Panc1 (cell line): ENCODE measurements at regions not wholly inside any gene's neighbourhood (a gene's known extent, or its start where the extent isn't known, plus 50 kb on each side); places are given as distances from the start of the nearest gene placed in this dataset.

Experiments
- ATAC-seq: fragments of 200-7000 bp; cut with Tn5 transposase; 2 replicates; pipeline ENCODE4 v1.9.1; 2020; ENCODE audit warnings: mild to moderate bottlenecking, moderate library complexity
- BruUV-seq: library from RNA; stranded (reverse); fragments of 400-500 nt; replicated peaks from 2 replicates; lab custom pipeline; 2021; lab: Mats Ljungman, UMichigan
- CTCF ChIA-PET: fragments of 300-600 bp; sonication (Branson Sonifier 250); formaldehyde crosslinking; loops from one replicate; lab custom pipeline; 2022; ENCODE audit warnings: antibody characterized with exemption; lab: Charles Lee
- POLR2A ChIA-PET: fragments of 300-600 bp; sonication (Branson Sonifier 250); formaldehyde crosslinking; loops from one replicate; lab custom pipeline; 2022; ENCODE audit warnings: antibody characterized with exemption; lab: Charles Lee
- DNase-seq: peaks from one replicate; pipeline ENCODE4 v3.0.0-alpha.2; 2010; ENCODE audit warnings: low read depth, low spot score
- H3K27ac ChIP-seq: 2 replicates; pipeline ENCODE4 v1.5.1; 2011; ENCODE audit warnings: mild to moderate bottlenecking, low read length, inconsistent platforms
- H3K27me3 ChIP-seq: fragments of 200-500 bp; sonication (Bioruptor generic); 2 replicates; pipeline ENCODE4 v1.6.0; 2014; ENCODE audit warnings: low read length, inconsistent platforms; ENCODE audit not compliant: control insufficient read depth, insufficient read depth
- H3K36me3 ChIP-seq: fragments of 200-500 bp; sonication (Bioruptor generic); 2 replicates; pipeline ENCODE4 v1.5.1; 2014; ENCODE audit warnings: inconsistent platforms, mild to moderate bottlenecking, low read length, moderate library complexity; ENCODE audit not compliant: control insufficient read depth, insufficient read depth
- H3K4me1 ChIP-seq: 2 replicates; pipeline ENCODE4 v1.5.1; 2011; ENCODE audit warnings: inconsistent platforms, mild to moderate bottlenecking, low read length, moderate library complexity; ENCODE audit not compliant: control insufficient read depth, insufficient read depth
- H3K4me3 ChIP-seq, 2 experiments: 2 replicates each; pipeline ENCODE4 v1.5.1; 2011 to 2012; ENCODE audit warnings: low read depth in 2 of 2, low read length in 2 of 2, mild to moderate bottlenecking in 2 of 2, inconsistent platforms in 1 of 2, moderate library complexity in 1 of 2
- H3K9me3 ChIP-seq: fragments of 200-500 bp; sonication (Bioruptor generic); 2 replicates; pipeline ENCODE4 v1.5.1; 2014; ENCODE audit warnings: low read depth, mild to moderate bottlenecking, inconsistent platforms, low read length, moderate library complexity; ENCODE audit not compliant: control insufficient read depth, insufficient read depth
- POLR2AphosphoS5 ChIP-seq: IDR thresholded peaks from 2 replicates; pipeline ENCODE4 v1.6.1; 2012; ENCODE audit warnings: mild to moderate bottlenecking, low read depth, low read length, moderate library complexity
- SIN3A ChIP-seq: IDR thresholded peaks from 2 replicates; pipeline ENCODE4 v1.6.1; 2012; ENCODE audit warnings: low read depth, mild to moderate bottlenecking, low read length, moderate library complexity, borderline replicate concordance; ENCODE audit not compliant: insufficient read depth
- TCF7L2 ChIP-seq: IDR thresholded peaks from 2 replicates; pipeline ENCODE4 v1.6.1; 2011; ENCODE audit warnings: mild to moderate bottlenecking, low read depth, low read length, inconsistent platforms
- in situ Hi-C: cut with HindIII; loops from 2 replicates; pipeline ENCODE4 v1.10.0; 2016; ENCODE audit warnings: low sequenced_read_pairs, low pct_unique_long_range_greater_than_20kb
- intact Hi-C: fragments of 100-400 bp; cut with micrococcal nuclease; formaldehyde crosslinking; loops from one replicate; pipeline ENCODE4 v1.10.0; 2022; ENCODE audit not compliant: unreplicated experiment
- TF ChIP-seq, protein P1 (sequence below), 2 experiments: IDR thresholded peaks; 2 replicates each; pipeline ENCODE4 v1.6.1; 2011 to 2012; ENCODE audit warnings: low read depth in 2 of 2, control low read depth in 1 of 2, low read length in 1 of 2, mild to moderate bottlenecking in 1 of 2, moderate library complexity in 1 of 2; ENCODE audit not compliant: insufficient read depth in 1 of 2
- TF ChIP-seq, protein P2 (sequence below): fragments of 450-650 bp; IDR thresholded peaks from 2 replicates; pipeline ENCODE4 v1.5.1; 2017; ENCODE audit warnings: mild to moderate bottlenecking

DNA sequence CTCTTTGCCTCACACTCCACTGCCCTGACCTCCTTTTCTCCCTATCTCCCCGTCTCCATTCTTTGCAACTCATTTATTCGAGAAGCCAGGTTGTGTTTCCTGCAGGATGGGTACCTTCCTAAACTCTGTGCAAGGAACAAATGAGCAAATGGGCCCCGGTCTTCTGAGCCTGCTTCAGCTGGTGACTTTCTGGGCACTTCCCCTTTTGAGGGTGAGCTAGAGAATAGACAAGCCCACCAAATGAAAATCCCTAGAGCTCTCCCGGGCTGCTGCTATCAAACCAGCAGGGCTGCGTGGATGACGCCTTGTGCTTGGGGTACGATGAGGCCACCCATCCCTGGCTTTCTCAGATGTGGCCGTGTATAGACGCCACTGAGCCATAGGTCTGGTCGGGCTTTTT is 91.0 kb upstream of the FOXA2 start:
- CTCF ChIA-PET, result no interaction called here
- Histone ChIP-seq H3K36me3 (no peaks in the 10 kb centered on the region), H3K4me3 (no peak overlapping the region), H3K9me3 (no peaks in the 10 kb centered on the region), H3K4me1 (0 out of 2 replicates have a peak, but pooled peaks cover 2% of the 10 kb centered on the region), H3K27me3 (no peaks in the 10 kb centered on the region), H3K27ac (no peak overlapping the region)
- in situ Hi-C loops, result no loop called here
- POLR2A ChIA-PET, result no interaction called here
- no TSS peak for BruUV-seq
- no peak for ATAC-seq
- intact Hi-C loops, result no loop called here
- TF ChIP-seq SIN3A, result no peak
- TF ChIP-seq TCF7L2, result no peak
- no peak for TF ChIP-seq POLR2AphosphoS5
- TF ChIP-seq, protein P1, sequence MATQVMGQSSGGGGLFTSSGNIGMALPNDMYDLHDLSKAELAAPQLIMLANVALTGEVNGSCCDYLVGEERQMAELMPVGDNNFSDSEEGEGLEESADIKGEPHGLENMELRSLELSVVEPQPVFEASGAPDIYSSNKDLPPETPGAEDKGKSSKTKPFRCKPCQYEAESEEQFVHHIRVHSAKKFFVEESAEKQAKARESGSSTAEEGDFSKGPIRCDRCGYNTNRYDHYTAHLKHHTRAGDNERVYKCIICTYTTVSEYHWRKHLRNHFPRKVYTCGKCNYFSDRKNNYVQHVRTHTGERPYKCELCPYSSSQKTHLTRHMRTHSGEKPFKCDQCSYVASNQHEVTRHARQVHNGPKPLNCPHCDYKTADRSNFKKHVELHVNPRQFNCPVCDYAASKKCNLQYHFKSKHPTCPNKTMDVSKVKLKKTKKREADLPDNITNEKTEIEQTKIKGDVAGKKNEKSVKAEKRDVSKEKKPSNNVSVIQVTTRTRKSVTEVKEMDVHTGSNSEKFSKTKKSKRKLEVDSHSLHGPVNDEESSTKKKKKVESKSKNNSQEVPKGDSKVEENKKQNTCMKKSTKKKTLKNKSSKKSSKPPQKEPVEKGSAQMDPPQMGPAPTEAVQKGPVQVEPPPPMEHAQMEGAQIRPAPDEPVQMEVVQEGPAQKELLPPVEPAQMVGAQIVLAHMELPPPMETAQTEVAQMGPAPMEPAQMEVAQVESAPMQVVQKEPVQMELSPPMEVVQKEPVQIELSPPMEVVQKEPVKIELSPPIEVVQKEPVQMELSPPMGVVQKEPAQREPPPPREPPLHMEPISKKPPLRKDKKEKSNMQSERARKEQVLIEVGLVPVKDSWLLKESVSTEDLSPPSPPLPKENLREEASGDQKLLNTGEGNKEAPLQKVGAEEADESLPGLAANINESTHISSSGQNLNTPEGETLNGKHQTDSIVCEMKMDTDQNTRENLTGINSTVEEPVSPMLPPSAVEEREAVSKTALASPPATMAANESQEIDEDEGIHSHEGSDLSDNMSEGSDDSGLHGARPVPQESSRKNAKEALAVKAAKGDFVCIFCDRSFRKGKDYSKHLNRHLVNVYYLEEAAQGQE (IDR thresholded peaks at IDR 0.05; ENCODE audit: insufficient read depth in 1 of 2, low read depth in 2 of 2, low read length in 1 of 2), result no peak
- TF ChIP-seq, protein P2, sequence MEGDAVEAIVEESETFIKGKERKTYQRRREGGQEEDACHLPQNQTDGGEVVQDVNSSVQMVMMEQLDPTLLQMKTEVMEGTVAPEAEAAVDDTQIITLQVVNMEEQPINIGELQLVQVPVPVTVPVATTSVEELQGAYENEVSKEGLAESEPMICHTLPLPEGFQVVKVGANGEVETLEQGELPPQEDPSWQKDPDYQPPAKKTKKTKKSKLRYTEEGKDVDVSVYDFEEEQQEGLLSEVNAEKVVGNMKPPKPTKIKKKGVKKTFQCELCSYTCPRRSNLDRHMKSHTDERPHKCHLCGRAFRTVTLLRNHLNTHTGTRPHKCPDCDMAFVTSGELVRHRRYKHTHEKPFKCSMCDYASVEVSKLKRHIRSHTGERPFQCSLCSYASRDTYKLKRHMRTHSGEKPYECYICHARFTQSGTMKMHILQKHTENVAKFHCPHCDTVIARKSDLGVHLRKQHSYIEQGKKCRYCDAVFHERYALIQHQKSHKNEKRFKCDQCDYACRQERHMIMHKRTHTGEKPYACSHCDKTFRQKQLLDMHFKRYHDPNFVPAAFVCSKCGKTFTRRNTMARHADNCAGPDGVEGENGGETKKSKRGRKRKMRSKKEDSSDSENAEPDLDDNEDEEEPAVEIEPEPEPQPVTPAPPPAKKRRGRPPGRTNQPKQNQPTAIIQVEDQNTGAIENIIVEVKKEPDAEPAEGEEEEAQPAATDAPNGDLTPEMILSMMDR, result no peak
- DNase-seq, result no peak

DNA sequence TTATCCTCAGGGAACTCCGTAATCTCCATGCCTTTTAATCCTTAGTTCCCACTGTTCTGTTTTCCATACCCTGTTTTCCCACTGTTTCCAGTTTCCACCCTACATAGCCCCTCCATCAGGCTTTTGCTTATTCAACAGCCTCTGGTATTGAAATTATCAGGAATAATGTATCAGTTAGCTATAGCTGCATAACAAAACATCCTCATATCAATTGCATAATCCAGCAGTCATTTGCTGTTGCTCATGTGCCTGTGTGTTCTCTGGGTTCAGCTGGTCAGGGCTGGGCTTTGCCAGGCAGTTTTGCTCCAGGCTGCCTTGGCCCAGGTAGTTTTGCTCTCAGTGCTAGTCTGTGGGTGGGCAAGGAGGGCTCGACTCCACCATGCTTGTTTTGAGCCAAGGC is 94.3 kb upstream of the FOXA2 start:
- BruUV-seq, result no TSS peak
- no peak for TF ChIP-seq POLR2AphosphoS5
- TF ChIP-seq SIN3A, result no peak
- no peak for TF ChIP-seq TCF7L2
- TF ChIP-seq, protein P2, result no peak
- TF ChIP-seq, protein P1 (IDR thresholded peaks at IDR 0.05; ENCODE audit: insufficient read depth in 1 of 2, low read depth in 2 of 2, low read length in 1 of 2), result no peak
- in situ Hi-C loops, result no loop called here
- DNase-seq (no peak), ATAC-seq (no peak)
- ChIA-PET POLR2A (no interaction called here), CTCF (interaction anchor here (0.6 to 1.0 kb wide), 2 partner anchors 92 to 678 kb away, joined by 3 to 5 read pairs; no protein-coding TSS in a partner anchor)
- intact Hi-C loops, result no loop called here
- Histone ChIP-seq H3K4me1 (peaks cover 4% of the 10 kb centered on the region; the same call in 1 of the 2 replicates), H3K9me3 (no peaks in the 10 kb centered on the region), H3K27ac (no peak overlapping the region), H3K36me3 (no peaks in the 10 kb centered on the region), H3K27me3 (no peaks in the 10 kb centered on the region), H3K4me3 (no peak overlapping the region)
